Activated CD4-positive, alpha-beta T cell treated with anti-CD3 and anti-CD28 coated beads, Interleukin-2, amount 50 U/mL, for 1 hour (primary cell): ENCODE measurements at regions not wholly inside any gene's neighbourhood (a gene's known extent, or its start where the extent isn't known, plus 50 kb on each side); places are given as distances from the start of the nearest gene placed in this dataset.
"Not testable (repeated sequence)": the region's sequence is repeated elsewhere in the genome, so short reads cannot be mapped to it uniquely, and the experiment has no call there.

Experiments
- DNase-seq: peaks from one replicate; pipeline ENCODE4 v3.0.0-alpha.2; 2020

DNA sequence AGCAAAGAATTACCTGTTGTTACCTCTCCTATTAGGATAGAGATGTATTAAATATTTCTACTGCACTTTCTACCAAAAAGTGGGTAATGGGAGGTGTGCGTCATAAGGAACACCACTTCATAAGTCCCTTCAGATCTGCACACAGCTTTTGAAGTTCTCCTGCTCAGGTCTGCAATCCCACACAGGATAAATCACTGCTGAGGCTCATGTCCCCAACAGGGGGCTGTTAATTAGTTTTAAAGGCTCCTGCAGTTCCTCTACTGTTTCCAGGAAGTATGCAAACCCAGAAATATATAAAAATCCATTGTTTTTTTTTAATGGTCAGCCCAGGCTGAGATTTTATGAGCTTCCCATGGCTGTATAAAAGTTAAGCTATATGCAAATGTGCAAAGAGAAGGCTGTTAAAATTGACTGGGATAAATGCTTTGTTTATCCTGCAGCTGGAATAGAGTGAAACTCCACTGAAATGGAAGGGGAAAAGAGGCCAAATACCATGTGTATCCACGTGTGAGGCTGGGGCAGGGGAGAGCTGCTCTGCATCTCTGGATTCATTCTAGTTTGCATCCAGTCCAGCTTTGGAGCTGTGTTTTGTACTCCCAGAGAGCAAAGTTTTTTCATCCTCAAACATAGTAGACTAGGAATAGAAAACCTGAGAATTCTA lies 903.7 kb downstream of the TDRD15 start:
- no peak for DNase-seq

DNA sequence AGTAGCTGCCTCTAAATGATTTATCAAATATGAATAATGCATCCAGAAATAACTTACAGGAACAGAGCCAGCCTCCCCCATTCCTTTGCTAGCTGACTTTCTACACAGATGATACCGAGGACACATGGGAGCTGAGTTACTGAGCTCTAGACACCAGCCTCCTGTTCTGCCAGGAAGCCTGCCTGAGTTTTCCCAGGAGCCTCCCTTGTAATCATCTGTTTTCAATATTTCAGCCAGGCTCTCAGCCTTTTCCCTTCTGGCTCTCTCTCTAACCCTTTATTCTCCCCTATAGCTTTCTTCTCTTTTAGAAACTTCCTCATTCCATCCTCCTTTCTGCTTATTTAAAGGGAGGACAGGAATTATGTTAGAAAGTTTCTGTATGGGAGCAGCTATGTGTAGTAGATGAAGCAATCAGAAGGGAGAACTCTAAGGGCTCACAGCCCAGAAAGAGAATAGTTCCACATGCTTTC lies 911.6 kb downstream of the TDRD15 start:
- no peak for DNase-seq

DNA sequence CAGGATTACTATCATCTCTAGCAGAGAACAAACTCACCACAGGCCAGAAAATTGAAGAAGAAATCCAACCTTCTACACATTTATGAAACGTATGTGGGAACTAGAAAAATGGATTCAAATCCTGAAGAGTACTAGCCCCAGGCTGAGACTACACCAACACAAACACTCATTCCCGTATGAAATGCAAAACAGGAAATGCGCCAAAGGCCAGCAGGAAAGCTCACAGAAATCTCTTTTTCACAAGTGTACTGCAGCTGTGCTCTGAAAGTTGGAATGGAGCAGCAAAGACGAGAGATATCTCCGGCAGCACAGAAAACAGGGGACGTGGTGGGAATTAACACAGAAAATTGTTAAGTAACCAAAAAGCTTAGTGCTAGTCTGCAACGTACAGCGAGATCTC lies 913.5 kb downstream of the TDRD15 start:
- no peak for DNase-seq

GRCh38 chr2:22043784-22044183 lies 920.0 kb downstream of the TDRD15 start:
- no peak for DNase-seq

GRCh38 chr2:22055784-22056620 lies 932.2 kb downstream of the TDRD15 start:
- no peak for DNase-seq

- DNase-seq: no peak
Measured at GRCh38 chr2:22056621-22057132, 932.9 kb downstream of the TDRD15 start.

DNA sequence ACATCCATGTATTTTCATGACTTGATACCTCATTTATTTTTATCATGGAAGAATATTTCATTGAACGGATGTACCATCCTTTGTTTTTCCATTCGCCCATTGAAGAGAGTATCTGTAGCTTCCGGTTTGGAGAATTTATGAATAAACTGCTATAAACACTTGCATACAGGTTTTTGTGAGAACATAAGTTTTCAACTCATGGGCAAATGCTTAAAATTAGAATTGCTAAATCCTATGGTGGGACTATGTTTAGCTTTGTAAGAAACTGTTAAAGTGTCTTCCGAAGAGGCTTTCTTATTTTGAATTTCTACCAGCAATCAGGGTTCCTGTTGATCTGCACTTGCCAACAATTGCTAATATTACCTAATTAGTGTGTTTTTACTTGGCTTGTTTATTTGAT lies 938.9 kb downstream of the TDRD15 start:
- DNase-seq: no peak

- no peak for DNase-seq
Measured at GRCh38 chr2:22076454-22076853, 952.7 kb downstream of the TDRD15 start.

DNA sequence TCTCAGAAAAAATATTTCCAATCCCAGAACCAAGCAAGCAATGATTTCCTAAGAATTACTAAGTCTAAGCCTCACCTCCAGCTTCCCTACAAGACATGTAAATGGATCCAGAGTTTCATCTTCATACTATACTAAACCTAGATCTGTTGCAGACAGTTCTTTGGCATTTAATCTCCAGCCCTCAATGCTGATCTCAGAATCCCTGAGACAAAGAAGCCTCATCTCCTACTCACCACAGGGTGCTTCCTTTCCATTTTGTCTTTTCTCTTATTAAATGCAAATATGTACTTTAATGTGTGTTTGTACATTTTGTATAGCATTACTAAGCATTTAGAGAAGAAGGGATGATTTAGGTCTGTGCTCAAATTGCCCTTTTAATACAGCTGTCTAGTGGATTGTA lies 954.9 kb downstream of the TDRD15 start:
- DNase-seq: no peak

GRCh38 chr2:22079583-22079982 lies 955.8 kb downstream of the TDRD15 start:
- DNase-seq: no peak

- no peak for DNase-seq
Measured at GRCh38 chr2:22086726-22087125, 963.0 kb downstream of the TDRD15 start.

DNA sequence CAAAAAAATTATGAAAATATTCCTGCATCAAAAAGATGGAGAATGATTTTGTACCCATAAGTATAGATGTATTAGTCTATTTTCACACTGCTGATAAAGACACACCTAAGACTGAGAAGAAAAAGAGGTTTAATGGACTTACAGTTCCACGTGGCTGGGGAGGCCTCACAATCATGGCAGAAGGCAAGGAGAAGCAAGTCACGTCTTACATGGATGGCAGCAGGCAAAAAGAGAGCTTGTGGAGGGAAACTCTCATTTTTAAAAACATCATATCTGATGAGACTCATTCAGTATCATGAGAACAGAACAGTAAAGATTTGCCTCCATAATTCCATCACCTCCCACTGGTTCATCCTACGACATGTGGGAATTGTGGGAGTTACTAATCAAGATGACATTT lies 979.8 kb downstream of the TDRD15 start:
- not testable (repeated sequence) for DNase-seq

DNA sequence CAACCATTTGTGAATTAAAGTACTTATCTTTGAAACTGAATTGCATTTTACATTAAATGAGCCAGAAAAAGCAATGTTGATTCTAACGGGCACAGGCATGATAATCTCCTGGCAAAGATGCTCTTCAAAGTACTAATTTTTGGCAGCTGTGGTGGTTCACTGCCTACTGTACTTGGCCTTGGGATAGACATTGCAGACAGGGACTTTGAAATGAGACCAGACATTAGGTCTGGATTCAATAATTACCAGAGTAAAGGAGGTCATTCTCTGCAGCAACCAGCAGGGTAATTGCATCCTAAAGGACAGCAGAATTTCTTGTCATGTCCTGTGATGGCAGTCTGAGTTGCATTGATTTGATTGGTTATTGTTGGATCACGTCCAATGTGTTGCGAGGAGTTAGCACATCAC lies 986.5 kb downstream of the TDRD15 start:
- no peak for DNase-seq

- no peak for DNase-seq
Measured at GRCh38 chr2:22124003-22124402, 1000.2 kb downstream of the TDRD15 start.

DNA sequence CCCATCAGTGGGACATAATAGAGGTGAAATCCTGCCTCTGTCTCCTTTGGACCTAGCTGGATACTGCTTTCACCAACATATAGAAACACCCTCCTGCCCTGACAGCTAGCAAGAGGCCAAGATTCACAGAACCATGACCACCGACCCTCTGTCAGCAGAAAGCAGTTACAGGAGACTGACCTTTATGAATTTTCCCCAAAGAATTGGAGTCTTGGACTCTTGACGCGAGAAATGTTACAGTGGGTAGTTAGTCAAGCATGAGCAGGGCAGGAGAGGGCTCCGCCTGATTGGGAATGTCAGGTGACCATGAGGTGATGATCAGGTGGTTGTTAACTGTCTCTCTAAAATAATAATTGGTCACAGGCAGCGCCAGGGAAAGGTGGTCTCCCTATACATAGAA lies 1002.3 kb downstream of the TDRD15 start:
- no peak for DNase-seq

GRCh38 chr2:22126978-22127377 lies 1003.2 kb downstream of the TDRD15 start:
- no peak for DNase-seq

DNA sequence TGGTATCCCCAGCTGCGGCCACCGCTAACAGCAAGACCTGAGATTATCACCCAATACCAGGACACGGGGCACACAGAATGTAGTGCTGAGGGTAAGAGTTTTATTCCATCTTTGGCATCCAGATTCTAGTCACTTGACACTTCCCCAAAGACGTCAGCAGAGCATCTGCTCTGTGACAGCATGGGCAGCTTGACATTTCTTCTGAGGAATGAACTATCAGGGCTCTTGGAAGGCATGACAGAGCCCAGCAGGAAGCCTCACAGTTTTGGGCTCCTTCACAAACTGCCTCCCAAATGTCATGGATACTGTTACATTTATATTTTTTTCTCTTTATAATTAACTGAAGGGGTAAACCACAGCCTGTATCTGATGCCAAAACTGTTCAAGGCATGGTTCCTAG lies 1010.7 kb downstream of the TDRD15 start:
- no peak for DNase-seq

GRCh38 chr2:22136446-22136845 lies 1012.7 kb downstream of the TDRD15 start:
- DNase-seq: no peak

DNA sequence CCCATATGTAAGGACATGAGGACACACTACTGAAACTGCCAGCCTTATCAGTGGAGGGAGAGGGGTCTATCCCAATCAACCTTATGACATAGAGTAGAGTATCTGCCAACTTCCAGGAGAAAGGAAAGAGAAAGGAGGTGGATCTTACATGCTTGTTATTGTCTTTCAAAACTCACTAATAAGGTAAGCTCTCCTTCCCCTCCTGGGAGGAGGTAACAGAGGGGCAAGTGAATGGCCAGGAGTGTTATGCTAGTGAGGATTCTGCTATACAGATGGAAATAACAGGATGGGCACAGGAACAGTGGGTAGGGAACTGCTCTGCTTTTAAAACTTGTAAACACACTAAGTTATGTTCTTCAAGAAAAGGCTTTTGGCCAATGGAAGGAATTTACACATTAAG lies 1020.1 kb downstream of the TDRD15 start:
- DNase-seq: no peak

- DNase-seq: no peak
Measured at GRCh38 chr2:22153931-22154613, 1030.3 kb downstream of the TDRD15 start.

DNA sequence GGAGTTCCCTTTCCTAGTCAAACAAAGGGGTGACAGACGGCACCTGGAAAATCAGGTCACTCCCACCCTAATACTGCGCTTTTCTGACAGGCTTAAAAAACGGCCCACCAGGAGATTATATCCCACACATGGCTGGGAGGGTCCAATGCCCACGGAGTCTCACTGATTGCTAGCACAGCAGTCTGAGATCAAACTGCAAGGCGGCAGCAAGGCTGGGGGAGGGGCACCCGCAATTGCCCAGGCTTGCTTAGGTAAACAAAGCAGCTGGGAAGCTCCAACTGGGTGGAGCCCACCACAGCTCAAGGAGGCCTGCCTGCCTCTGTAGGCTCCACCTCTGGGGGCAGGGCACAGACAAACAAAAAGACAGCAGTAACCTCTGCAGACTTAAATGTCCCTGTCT lies 1032.9 kb downstream of the TDRD15 start:
- not testable (repeated sequence) for DNase-seq

DNA sequence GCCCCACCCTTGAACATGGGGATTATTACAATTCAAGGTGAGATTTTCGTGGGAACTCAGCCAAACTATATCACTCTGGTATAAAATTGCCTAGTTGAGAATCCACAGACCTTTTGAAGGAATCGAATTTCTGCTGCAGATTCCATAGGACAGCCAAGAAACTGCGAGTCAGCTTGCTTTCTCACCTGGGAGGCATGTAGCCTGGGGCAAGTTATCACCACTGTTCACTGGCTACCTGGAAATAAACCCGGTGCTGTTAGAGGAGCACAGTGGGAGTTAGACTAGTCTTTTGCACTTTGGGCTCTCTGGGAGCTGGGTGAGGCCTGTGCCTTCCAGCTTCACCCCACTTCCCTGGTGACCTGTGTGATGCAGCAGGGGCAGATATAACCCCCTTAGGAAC lies 1043.5 kb downstream of the TDRD15 start:
- DNase-seq: no peak

DNA sequence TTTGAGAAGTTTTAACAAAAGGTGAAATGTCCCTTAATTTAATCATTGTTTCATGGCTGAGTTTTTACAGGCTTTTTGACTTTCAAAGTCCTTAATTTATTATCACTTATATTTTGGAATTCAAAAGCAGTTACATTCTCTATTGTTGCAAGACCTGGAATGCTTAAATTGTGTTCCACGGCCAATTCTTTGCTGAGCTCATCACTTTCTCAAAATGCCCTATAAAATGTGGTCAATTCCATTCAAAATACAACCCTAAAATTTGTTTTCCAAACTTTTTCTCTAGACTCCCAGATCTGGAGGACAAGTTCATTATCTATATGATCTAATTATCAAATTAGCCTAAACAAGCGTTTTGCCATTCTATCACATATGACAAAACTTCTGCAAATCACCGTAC lies 1051.2 kb downstream of the TDRD15 start:
- no peak for DNase-seq

DNA sequence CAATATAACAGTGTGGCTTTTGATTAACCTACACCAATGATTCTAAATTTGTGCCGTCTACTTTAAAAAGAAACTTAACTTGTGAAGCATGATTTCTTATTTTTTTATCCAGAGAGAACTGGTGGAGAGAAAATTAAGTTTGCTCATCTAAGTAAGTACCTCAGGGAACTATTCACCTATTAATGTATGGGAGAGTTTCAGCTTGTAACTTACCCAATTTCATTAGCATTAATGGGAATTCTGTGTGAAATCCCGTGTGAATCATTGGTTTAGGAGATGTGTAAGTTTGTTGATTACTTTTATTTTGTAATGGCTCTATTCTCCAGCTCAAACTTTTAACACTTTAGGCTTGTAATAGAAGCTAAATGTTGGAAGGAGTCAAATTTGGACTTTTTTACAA lies 1061.5 kb downstream of the TDRD15 start:
- no peak for DNase-seq
